Body of pancreas (tissue), 4 donors: ENCODE measurements at regions not wholly inside any gene's neighbourhood (a gene's known extent, or its start where the extent isn't known, plus 50 kb on each side); places are given as distances from the start of the nearest gene placed in this dataset.

ENCODE experiments used
- ATAC-seq: fragments of 150-250 bp; one replicate; pipeline ENCODE4 v1.9.1; 2016
- DNase-seq, 4 donors: peaks; one replicate each; pipeline ENCODE4 v3.0.0-alpha.2; 2019
- H3K27ac ChIP-seq, 4 donors: fragments of 200-600 bp; sonication (generic); 1 replicate in 3 of 4; 2 replicates in 1 of 4; pipeline versions ENCODE4 v1.5.1 to v1.6.1; 2016 to 2019; ENCODE audit warnings: mild to moderate bottlenecking in 1 of 4, mixed read lengths in 1 of 4, moderate library complexity in 1 of 4
- H3K27me3 ChIP-seq, 2 donors: fragments of 200-600 bp; sonication (generic); one replicate each; pipeline ENCODE4 v1.6.0; 2016; ENCODE audit warnings: mild to moderate bottlenecking in 1 of 2
- H3K36me3 ChIP-seq, 2 donors: fragments of 200-600 bp; sonication (generic); replicated peaks in 1 of 2; 2 replicates each; pipeline ENCODE4 v1.5.1; 2016; ENCODE audit warnings: low read depth in 2 of 2; ENCODE audit not compliant: insufficient read depth in 1 of 2
- H3K4me1 ChIP-seq: fragments of 200-600 bp; sonication (generic); one replicate; pipeline ENCODE4 v1.6.0; 2016
- H3K4me3 ChIP-seq, 2 donors: fragments of 200-600 bp; sonication (generic); 1 replicate in 1 of 2; 2 replicates in 1 of 2; pipeline ENCODE4 v1.5.1; 2016 to 2019
- H3K9me3 ChIP-seq, 3 donors: fragments of 200-600 bp; sonication (generic); 1 replicate in 2 of 3; 2 replicates in 1 of 3; pipeline ENCODE4 v1.5.1; 2016
- CTCF ChIP-seq, 7 experiments: fragments of 450-650 bp in 4 of 7; fragments of 200-600 bp in 3 of 7; sonication (generic) in 3 of 7; IDR thresholded peaks; one replicate each; pipeline ENCODE4 v1.5.1; 2016 to 2019; ENCODE audit warnings: antibody characterized with exemption in 7 of 7
- POLR2A ChIP-seq, 3 donors: fragments of 450-650 bp; IDR thresholded peaks; one replicate each; pipeline ENCODE4 v1.6.1; 2016; ENCODE audit warnings: antibody characterized with exemption in 3 of 3, mild to moderate bottlenecking in 2 of 3
- WGBS, 2 donors: methylation state at CpG; one replicate each; pipeline ENCODE4 v1.1.5; 2017; 5-methylcytosine and 5-hydroxymethylcytosine counted together
- intact Hi-C: fragments of 100-400 bp; cut with DNase I; formaldehyde crosslinking; loops from one replicate; pipeline ENCODE4 v1.15.1; 2023

- WGBS, 2 donors = 39 to 44% methylated on average over 2 of the region's 2 CpGs
- no peaks in the 10 kb centered on the region for H3K36me3 ChIP-seq
- no peak overlapping the region for H3K4me3 ChIP-seq
- intact Hi-C loops = no loop called here
- H3K9me3 ChIP-seq = no peaks in the 10 kb centered on the region
- ATAC-seq = no peak
- TF ChIP-seq CTCF (IDR thresholded peaks at IDR 0.05) = no peak
- H3K27ac ChIP-seq = no peak overlapping the region
- no peaks in the 10 kb centered on the region for H3K27me3 ChIP-seq
- no peaks in the 10 kb centered on the region for H3K4me1 ChIP-seq
- DNase-seq = no peak
Measured at GRCh38 chr3:177371888-177372287, 174.6 kb upstream of the TBL1XR1 start.

GRCh38 chr3:177374323-177374722, 177.0 kb upstream of the TBL1XR1 start:
- WGBS, 2 donors = 72 to 93% methylated on average over 3 of the region's 3 CpGs
- H3K4me1 ChIP-seq = no peaks in the 10 kb centered on the region
- no peaks in the 10 kb centered on the region for H3K27me3 ChIP-seq
- no peaks in the 10 kb centered on the region for H3K9me3 ChIP-seq
- DNase-seq (no peak), ATAC-seq (no peak)
- intact Hi-C loops = no loop called here
- H3K4me3 ChIP-seq = no peak overlapping the region
- no peaks in the 10 kb centered on the region for H3K36me3 ChIP-seq
- H3K27ac ChIP-seq = no peak overlapping the region
- TF ChIP-seq POLR2A (IDR thresholded peaks at IDR 0.05) (no peak), CTCF (IDR thresholded peaks at IDR 0.05) (no peak)

GRCh38 chr3:177375316-177375715, 178.0 kb upstream of the TBL1XR1 start:
- no peak for TF ChIP-seq CTCF (IDR thresholded peaks at IDR 0.05)
- TF ChIP-seq POLR2A (IDR thresholded peaks at IDR 0.05) = no peak
- DNase-seq (no peak), ATAC-seq (no peak)
- H3K9me3 ChIP-seq = no peaks in the 10 kb centered on the region
- H3K27ac ChIP-seq = no peak overlapping the region
- intact Hi-C loops = no loop called here
- 87 to 89% methylated on average over 3 of the region's 3 CpGs for WGBS, 2 donors
- no peaks in the 10 kb centered on the region for H3K36me3 ChIP-seq
- H3K27me3 ChIP-seq = no peaks in the 10 kb centered on the region
- H3K4me3 ChIP-seq = no peak overlapping the region
- no peaks in the 10 kb centered on the region for H3K4me1 ChIP-seq

- H3K27me3 ChIP-seq = no peaks in the 10 kb centered on the region
- WGBS, 2 donors = 72 to 78% methylated on average over 9 of the region's 9 CpGs
- H3K36me3 ChIP-seq = no peaks in the 10 kb centered on the region
- DNase-seq (peak in 2 of 4 donors; percentile 57 to 62), ATAC-seq (no peak)
- TF ChIP-seq CTCF (IDR thresholded peaks at IDR 0.05) (no peak), POLR2A (IDR thresholded peaks at IDR 0.05) (no peak)
- intact Hi-C loops = no loop called here
- no peak overlapping the region for H3K27ac ChIP-seq
- H3K4me1 ChIP-seq = no peaks in the 10 kb centered on the region
- no peaks in the 10 kb centered on the region for H3K9me3 ChIP-seq
- H3K4me3 ChIP-seq = no peak overlapping the region
Measured at GRCh38 chr3:177377166-177377565, 179.9 kb upstream of the TBL1XR1 start.

GRCh38 chr3:177378168-177378567, 180.9 kb upstream of the TBL1XR1 start:
- no peak overlapping the region for H3K27ac ChIP-seq
- H3K4me3 ChIP-seq = no peak overlapping the region
- no peaks in the 10 kb centered on the region for H3K4me1 ChIP-seq
- 82 to 90% methylated on average over 7 of the region's 7 CpGs for WGBS, 2 donors
- no peaks in the 10 kb centered on the region for H3K36me3 ChIP-seq
- TF ChIP-seq POLR2A (IDR thresholded peaks at IDR 0.05) (no peak), CTCF (IDR thresholded peaks at IDR 0.05) (no peak)
- no peaks in the 10 kb centered on the region for H3K27me3 ChIP-seq
- intact Hi-C loops = no loop called here
- ATAC-seq (no peak), DNase-seq (no peak)
- no peaks in the 10 kb centered on the region for H3K9me3 ChIP-seq
